NCI-H1105 treated with DMSO at 0.1 percent for 48 hours (cell line): ENCODE measurements at regions not wholly inside any gene's neighbourhood (a gene's known extent, or its start where the extent isn't known, plus 50 kb on each side); places are given as distances from the start of the nearest gene placed in this dataset.

Experiments used
- DNase-seq: peaks from one replicate; lab custom pipeline; 2025; lab: John Stamatoyannopoulos, UW

DNA sequence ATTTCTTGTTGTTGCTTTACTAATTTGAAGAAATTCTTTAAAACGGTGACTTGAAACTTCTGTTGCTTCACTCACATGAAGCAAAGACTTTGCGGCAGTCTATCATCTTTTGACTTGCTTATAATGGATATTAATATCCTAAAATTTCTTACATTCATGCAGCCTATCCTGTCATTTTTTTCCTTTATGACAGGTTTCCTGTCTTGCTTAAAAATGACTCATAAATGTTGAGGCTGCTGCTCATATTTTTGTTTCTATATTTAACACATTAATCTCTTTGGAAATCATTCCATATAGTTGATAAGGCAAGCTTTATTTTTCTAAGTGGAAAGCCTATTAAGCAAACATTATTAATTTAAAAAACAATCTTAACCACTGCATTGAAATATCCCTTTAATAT lies 176.6 kb upstream of the GALNTL6 start:
- no peak for DNase-seq

DNA sequence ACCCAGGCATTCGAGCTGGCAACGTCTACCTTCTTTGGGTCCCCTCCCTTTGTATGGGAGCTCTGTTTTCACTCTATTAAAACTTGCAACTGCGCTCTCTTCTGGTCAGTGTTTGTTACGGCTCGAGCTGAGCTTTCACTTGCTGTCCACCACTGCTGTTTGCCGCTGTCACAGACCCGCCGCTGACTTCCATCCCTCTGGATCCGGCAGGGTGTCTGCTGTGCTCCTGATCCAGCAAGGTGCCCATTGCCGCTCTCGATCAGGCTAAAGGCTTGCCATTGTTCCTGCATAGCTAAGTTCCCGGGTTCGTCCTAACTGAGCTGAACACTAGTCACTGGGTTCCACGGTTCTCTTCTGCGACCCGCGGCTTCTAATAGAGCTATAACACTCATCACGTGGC lies 183.5 kb upstream of the GALNTL6 start:
- no peak for DNase-seq

DNA sequence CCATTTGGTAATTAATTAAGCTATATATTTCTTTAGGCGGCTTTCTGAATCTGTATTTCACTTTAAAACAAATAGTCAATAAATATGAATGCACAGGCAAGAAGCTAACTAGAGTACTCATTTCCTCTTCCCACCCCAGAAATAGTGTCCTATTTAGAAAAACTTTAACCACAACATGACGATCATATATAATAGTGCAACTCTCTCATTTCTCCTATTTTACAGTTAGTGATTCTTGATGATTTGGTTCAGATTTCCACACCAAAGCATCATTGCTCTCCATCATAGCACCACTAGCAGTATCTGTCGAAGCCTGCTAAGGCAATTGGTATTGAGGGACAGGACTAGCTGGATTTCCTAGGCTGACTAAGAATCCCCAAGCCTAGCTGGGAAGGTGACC lies 184.0 kb upstream of the GALNTL6 start:
- no peak for DNase-seq

DNA sequence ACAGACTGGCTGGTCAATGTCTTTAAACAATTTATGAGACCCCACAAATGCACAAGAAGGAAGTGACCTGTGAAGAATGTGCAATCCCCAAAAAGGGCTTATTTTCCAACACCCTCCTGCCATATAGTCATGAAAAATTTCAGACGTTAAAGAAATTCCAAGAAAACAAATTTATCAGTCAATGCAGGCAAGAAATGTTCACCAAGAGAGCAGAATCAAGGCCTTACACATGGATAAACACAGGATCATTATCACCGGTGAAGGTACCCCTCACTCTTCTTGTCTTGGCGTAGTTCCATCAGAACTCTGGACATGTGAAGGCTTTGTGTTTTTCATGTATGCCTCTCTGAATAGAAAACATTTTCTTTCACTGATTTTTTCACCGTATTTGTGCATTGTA lies 186.7 kb upstream of the GALNTL6 start:
- DNase-seq, result no peak

GRCh38 chr4:171622729-171623128 lies 190.5 kb upstream of the GALNTL6 start:
- no peak for DNase-seq

DNA sequence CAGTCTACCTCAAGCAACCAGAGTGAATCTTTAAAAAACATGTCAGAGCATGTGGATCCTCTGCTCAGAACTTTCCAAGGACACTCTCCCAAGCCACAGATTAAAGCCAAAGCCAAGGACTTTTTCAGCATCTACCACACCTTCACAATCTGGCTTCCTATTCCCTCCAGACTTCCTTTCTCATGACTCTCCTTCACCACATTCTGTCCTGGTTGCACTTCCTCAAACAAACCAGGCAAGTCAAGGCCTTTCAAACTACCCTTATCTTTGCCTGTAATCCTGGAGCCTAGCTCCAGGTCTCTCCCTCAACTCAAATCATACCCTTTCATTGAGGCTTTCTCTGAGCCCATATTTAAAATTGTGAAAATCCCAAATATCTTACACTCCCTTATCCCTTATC lies 191.6 kb upstream of the GALNTL6 start:
- no peak for DNase-seq

DNA sequence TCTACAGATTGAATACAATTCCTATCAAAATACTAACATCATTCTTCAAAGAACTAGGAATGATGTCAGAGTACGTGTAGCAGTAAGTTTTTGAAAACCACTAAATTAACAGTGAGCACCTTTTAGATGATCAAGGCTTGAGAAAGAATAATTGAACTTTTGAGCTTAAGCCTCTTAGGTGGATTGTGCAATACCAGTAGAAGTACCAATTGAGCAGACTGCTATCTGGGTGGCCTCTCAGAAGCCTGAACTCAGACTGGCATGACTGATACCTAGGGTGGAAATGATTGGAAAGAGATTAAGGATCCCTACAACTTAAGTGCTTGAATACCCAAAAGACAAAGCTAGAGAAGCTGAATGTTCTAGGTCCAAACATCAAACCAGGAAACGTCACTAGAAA lies 200.3 kb upstream of the GALNTL6 start:
- no peak for DNase-seq

- DNase-seq, result peak; percentile 16
Measured at GRCh38 chr4:171602638-171603355, 210.4 kb upstream of the GALNTL6 start.

DNA sequence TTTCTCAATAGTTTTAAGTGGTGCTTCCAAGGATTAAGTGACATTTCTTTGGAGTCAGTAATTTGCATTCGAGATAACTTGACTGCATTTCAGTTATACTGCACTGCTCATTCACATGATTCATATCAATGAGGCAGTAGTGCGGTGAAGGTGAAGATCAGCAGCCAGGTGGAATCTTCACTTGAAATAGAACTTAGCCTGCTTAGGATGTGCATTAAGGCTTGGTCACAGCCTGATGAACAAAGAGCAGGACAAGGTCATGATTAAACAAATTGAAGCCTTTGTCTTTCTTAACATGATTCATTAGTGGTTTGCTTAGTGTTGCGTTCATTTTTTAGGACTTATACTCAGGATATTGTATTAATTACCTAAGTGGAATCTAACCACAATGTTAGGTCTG lies 212.1 kb upstream of the GALNTL6 start:
- DNase-seq, result no peak

- DNase-seq, result no peak
Measured at GRCh38 chr4:171599628-171600027, 213.6 kb upstream of the GALNTL6 start.

DNA sequence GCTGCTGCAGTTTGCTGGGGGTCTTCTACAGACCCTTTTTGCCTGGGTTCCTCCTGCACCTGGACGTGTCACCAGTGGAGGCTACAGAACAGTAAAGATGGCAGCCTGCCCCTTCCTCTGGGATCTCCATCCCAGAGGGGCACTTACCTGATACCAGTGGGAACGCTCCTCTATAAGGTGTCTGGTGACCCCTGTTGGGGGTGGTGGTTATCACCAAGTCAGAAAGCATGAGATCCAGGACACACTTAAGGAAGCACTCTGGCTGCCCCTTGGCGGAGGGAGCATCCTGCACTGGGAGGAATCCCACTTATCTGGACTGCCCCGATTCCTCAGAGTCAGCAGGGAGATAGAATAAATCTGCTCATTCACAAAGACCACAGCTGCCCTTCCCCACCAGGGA lies 218.9 kb upstream of the GALNTL6 start:
- no peak for DNase-seq

- DNase-seq, result no peak
Measured at GRCh38 chr4:171590716-171591115, 222.5 kb upstream of the GALNTL6 start.

DNA sequence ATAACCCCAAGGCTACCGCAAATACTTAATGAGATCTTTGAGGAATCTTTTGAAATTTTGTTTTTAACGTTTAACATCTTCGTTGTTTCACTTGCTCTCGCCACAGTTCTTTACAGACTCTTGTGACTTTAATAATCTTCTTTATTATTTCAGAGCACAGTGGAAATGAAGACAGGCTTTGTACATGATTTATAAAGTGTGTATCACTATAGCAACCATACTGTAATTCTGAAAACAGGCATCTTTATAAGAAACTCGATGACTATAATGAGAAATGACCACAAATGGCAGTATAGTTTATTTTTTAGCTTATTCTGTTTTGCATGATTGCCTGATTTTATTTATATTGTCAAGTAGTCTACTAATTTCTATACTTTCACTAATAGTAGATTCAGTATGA lies 224.4 kb upstream of the GALNTL6 start:
- no peak for DNase-seq

GRCh38 chr4:171588051-171588545 lies 225.1 kb upstream of the GALNTL6 start:
- peak; percentile 78 for DNase-seq

GRCh38 chr4:171583790-171584189 lies 229.4 kb upstream of the GALNTL6 start:
- no peak for DNase-seq

DNA sequence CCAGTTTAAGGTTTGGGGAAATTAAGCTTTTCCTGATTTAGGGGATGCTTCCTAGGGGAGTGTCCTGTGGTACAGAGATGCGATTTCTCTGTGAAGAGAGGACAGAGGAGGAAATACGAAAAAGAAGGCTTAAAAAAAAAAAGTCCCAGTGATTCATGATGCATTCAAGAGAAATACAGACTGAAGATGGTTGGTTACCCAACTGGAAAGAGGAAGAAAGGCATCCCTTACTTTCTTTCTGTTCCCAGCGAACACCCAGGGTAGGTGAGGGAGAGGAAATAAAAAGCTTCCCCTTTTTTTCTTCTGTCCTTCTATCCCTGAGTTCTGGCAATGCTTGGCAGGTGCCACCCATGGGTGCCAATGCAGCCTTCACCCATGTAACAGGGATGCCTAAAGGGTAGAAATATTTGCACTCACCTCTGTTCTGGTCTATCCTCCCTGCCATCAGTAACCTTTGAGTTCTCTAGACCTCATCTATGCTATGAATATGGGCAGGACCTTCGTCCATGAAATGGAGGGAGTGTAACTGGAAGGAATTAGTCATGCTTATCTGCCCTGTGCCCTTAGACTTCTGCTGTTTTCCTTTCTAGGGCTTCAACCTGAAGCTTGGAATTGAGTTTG lies 230.1 kb upstream of the GALNTL6 start:
- DNase-seq, result no peak

DNA sequence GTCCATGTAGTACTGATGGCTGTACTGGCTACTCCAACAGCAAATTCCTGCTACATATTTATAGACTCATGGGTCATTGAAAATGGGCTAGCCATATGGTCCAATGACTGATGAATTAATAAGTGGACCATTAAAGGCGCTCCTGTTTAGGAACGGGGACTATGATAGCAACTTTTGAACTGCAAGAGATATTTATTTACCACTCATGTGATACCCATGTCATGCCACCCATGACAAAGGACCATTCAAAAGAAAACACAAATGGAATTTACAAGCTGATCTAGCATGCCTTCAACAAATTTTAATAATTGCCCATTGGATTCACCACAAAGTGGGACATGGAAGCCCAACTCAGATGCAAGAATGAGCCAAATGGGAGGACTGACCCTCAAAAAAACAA lies 240.0 kb upstream of the GALNTL6 start:
- no peak for DNase-seq

DNA sequence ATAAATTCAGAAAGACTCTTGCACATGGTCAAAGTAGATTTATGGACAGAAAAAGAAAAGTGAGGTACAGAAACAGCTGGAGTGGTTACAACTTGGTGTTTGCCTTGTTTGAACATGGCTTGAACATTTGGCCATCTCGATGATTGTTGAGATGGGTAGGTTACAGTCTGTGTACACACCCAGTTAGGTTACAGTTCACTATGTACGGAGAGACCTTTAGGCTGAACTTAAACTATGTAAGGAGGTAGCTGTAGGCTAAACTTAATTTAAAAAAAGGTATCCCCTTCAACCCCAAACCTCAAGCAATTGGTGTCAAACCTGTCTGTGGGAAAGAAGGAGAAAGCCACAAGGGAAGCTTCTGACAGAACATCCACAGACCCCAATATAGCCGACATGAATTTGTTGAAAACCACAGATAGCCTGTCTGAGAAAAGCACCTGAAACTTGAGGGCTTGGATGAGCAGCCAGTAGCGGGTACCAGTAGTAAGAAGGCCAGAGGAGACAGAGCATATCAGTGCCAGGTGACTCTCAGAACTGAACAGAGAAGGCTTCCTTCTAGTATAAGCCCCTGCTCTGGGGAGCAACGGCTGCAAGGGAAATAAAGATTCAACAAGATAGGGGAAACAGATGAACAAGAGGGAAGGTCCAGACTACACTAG lies 247.9 kb upstream of the GALNTL6 start:
- DNase-seq, result no peak

GRCh38 chr4:171561419-171561818 lies 251.8 kb upstream of the GALNTL6 start:
- no peak for DNase-seq

DNA sequence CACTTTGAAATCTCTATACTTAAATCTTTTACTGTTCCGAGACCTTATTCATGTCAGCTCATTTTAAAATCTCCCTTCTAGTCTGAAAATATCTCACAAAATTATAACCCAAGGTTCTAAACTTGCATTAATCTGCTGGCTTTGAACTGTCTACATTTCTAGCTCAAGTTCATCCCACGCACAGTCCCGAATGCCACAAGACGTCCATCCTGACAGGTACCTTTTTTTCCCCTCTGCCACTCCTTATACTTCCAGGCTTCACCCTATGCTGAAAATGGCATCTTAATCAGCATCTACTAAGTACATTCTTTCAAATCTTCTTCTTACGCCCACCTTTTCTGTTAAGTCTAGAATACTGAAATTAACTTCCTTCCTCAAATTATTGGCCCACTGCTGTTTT lies 259.2 kb upstream of the GALNTL6 start:
- no peak for DNase-seq

- DNase-seq, result no peak
Measured at GRCh38 chr4:171542640-171543039, 270.6 kb upstream of the GALNTL6 start.

GRCh38 chr4:171538601-171539100 lies 274.6 kb upstream of the GALNTL6 start:
- DNase-seq, result no peak

DNA sequence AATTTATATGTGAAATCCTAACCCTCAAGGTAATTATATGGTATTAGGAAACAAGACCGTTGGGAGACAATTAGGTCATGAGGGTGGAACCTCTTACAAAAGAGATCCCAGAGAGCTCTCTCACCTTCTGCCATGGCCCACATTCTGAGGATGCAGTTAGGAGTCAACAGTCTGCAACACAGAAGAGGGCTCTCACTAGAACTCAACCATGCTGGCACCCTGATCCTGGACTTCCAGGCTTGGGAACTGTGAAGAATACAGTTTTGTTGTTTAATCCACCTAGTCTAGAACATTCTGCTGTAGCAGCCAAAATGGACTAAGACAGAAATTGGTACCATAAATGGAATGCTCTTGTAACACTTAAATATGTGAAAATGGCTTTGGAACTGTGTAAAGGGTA lies 278.8 kb upstream of the GALNTL6 start:
- DNase-seq, result no peak
